ENCODE measurements at regions not wholly inside any gene's neighbourhood (a gene's known extent, or its start where the extent isn't known, plus 50 kb on each side); places are given as distances from the start of the nearest gene placed in this dataset.

DNA sequence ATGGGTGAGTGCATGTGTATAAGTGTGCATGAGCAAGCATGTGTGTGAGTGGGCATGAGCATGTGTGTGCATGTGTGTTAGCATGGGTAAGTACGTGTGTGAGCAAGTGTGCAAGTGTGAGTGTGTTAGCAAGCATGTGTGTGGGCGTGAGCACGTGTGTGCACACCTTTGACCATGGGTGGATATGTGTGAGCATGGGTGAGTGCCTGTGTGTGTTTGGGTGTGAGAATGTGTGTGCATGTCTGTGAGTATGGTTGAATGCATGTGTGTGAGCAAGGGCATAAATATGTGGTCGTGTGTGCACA lies 84.6 kb downstream of the DLL1 start:
- no peak for TF ChIP-seq NR2C2 (CRISPR knock-in tag; IDR thresholded peaks at IDR 0.05)
- TF ChIP-seq CTCF (IDR thresholded peaks at IDR 0.05), result no peak
- no peak for TF ChIP-seq ZNF416 (CRISPR knock-in tag; IDR thresholded peaks at IDR 0.05)
- TF ChIP-seq SOX15 (CRISPR knock-in tag; IDR thresholded peaks at IDR 0.05), result no peak

All from WTC11 (cell line).